PC-3 (cell line): ENCODE measurements at regions not wholly inside any gene's neighbourhood (a gene's known extent, or its start where the extent isn't known, plus 50 kb on each side); places are given as distances from the start of the nearest gene placed in this dataset.

Experiments
- ATAC-seq: fragments of 200-7000 bp; cut with Tn5 transposase; 2 replicates; pipeline ENCODE4 v1.9.1; 2020; ENCODE audit warnings: mild to moderate bottlenecking, moderate library complexity
- BruUV-seq: library from RNA; stranded (reverse); fragments of 400-500 nt; replicated peaks from 2 replicates; lab custom pipeline; 2021; lab: Mats Ljungman, UMichigan
- CTCF ChIA-PET: fragments of 300-600 bp; sonication (Branson Sonifier 250); formaldehyde crosslinking; loops from one replicate; lab custom pipeline; 2022; ENCODE audit warnings: antibody characterized with exemption; lab: Charles Lee
- POLR2A ChIA-PET: fragments of 300-600 bp; sonication (Branson Sonifier 250); formaldehyde crosslinking; loops from one replicate; lab custom pipeline; 2022; ENCODE audit warnings: antibody characterized with exemption; ENCODE audit not compliant: unreplicated experiment; lab: Charles Lee
- DNase-seq: peaks from one replicate; pipeline ENCODE4 v3.0.0-alpha.2; 2015
- H2AFZ ChIP-seq: fragments of 300-600 bp; sonication (generic); 2 replicates; pipeline ENCODE4 v1.6.0; 2016; ENCODE audit warnings: antibody characterized with exemption, low read length
- H3F3A ChIP-seq: fragments of 300-600 bp; sonication (generic); one replicate; pipeline ENCODE4 v1.6.0; 2017; ENCODE audit warnings: antibody characterized with exemption, low read length, control low read depth, mild to moderate bottlenecking; ENCODE audit not compliant: unreplicated experiment
- H3K27ac ChIP-seq: fragments of 300-600 bp; sonication (generic); 2 replicates; pipeline ENCODE4 v1.5.1; 2016; ENCODE audit warnings: mild to moderate bottlenecking, low read length
- H3K27me3 ChIP-seq: fragments of 300-600 bp; sonication (generic); 2 replicates; pipeline ENCODE4 v1.6.1; 2016; ENCODE audit warnings: low read length, mixed read lengths
- H3K36me3 ChIP-seq: fragments of 300-600 bp; sonication (generic); 2 replicates; pipeline ENCODE4 v1.6.1; 2016; ENCODE audit warnings: low read depth, mixed run types, low read length, mixed read lengths
- H3K4me1 ChIP-seq: fragments of 300-600 bp; sonication (generic); 2 replicates; pipeline ENCODE4 v1.5.1; 2016; ENCODE audit warnings: low read length; ENCODE audit not compliant: insufficient read depth
- H3K4me2 ChIP-seq: fragments of 300-600 bp; sonication (generic); 2 replicates; pipeline ENCODE4 v1.6.0; 2016; ENCODE audit warnings: low read length
- H3K4me3 ChIP-seq: fragments of 300-600 bp; sonication (generic); 2 replicates; pipeline ENCODE4 v1.5.1; 2016; ENCODE audit warnings: mild to moderate bottlenecking, low read length, mixed read lengths
- H3K79me2 ChIP-seq: fragments of 300-600 bp; sonication (generic); 2 replicates; pipeline ENCODE4 v1.6.1; 2017; ENCODE audit warnings: low read length, mixed read lengths
- H3K9ac ChIP-seq: fragments of 300-600 bp; sonication (generic); 2 replicates; pipeline ENCODE4 v1.6.0; 2016; ENCODE audit warnings: mild to moderate bottlenecking, low read length
- H3K9me2 ChIP-seq: fragments of 300-600 bp; sonication (generic); replicated peaks from 2 replicates; pipeline ENCODE4 v1.6.1; 2016; ENCODE audit warnings: mixed run types, low read length, mixed read lengths
- H3K9me3 ChIP-seq: fragments of 300-600 bp; sonication (generic); 2 replicates; pipeline ENCODE4 v1.6.1; 2016; ENCODE audit warnings: low read length, mixed read lengths
- H4K20me1 ChIP-seq: fragments of 300-600 bp; sonication (generic); 2 replicates; pipeline ENCODE4 v1.6.1; 2016; ENCODE audit warnings: low read length, mixed read lengths
- CTCF ChIP-seq: fragments of 300-600 bp; sonication (generic); conservative IDR thresholded peaks from 2 replicates; pipeline ENCODE4 v1.5.1; 2017; ENCODE audit warnings: antibody characterized with exemption, low read depth, mild to moderate bottlenecking, low read length
- EZH2 ChIP-seq: fragments of 300-600 bp; sonication (generic); IDR thresholded peaks from one replicate; pipeline ENCODE4 v1.6.1; 2017; ENCODE audit warnings: antibody characterized with exemption, mild to moderate bottlenecking, low read length; ENCODE audit not compliant: unreplicated experiment
- EZH2phosphoT487 ChIP-seq: fragments of 300-600 bp; sonication (generic); IDR thresholded peaks from 2 replicates; pipeline ENCODE4 v1.6.1; 2018; ENCODE audit warnings: mild to moderate bottlenecking, antibody characterized with exemption, low read length, borderline replicate concordance
- intact Hi-C: fragments of 100-400 bp; cut with micrococcal nuclease; formaldehyde crosslinking; loops from 2 replicates; pipeline ENCODE4 v1.9.0; 2023

- ATAC-seq, result no peak
- ChIA-PET POLR2A (no interaction called here), CTCF (no interaction called here)
These were observed 659.3 kb upstream of the ARRDC4 start for GRCh38 chr15:97301166-97301565.

DNA sequence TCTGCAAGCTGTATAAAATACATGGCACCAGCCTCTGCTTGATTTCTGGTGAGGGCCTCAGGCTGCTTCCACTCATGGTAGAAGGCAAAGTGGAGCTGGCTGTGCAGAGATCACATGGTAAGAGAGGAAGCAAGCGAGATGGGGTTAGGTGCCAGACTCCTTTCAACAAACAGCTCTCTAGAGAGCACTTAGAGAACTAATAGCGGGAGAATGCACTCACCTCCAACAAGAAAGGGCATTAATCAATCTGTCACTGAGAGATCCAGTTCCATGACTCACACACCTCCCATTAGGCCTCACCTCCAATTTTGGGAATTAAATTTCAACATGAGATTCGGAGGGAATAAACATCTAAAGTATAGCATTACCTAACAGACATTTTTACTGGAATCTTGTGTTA is 644.1 kb upstream of the ARRDC4 start:
- no TSS peak for BruUV-seq

More at GRCh38 chr15:97301166-97301565, 659.3 kb upstream of the ARRDC4 start:
- H3K79me2 ChIP-seq, result no peaks in the 10 kb centered on the region
- no peaks in the 10 kb centered on the region for H3K9me3 ChIP-seq
- H3K9me2 ChIP-seq, result no peaks in the 10 kb centered on the region
- no TSS peak for BruUV-seq
- no peak for TF ChIP-seq EZH2phosphoT487
- no peak for TF ChIP-seq CTCF
- no peak overlapping the region for H3K27ac ChIP-seq
- H3F3A ChIP-seq, result no peaks in the 10 kb centered on the region
- H3K9ac ChIP-seq, result no peak overlapping the region
- no peak overlapping the region for H2AFZ ChIP-seq
- H4K20me1 ChIP-seq, result no peaks in the 10 kb centered on the region
- intact Hi-C loops, result no loop called here
- no peaks in the 10 kb centered on the region for H3K36me3 ChIP-seq
- H3K27me3 ChIP-seq, result no peaks in the 10 kb centered on the region
- H3K4me3 ChIP-seq, result no peak overlapping the region
- H3K4me2 ChIP-seq, result no peak overlapping the region
- DNase-seq, result no peak
- no peaks in the 10 kb centered on the region for H3K4me1 ChIP-seq

GRCh38 chr15:97317163-97317562 is 643.3 kb upstream of the ARRDC4 start:
- no peaks in the 10 kb centered on the region for H3K9me3 ChIP-seq
- TF ChIP-seq EZH2phosphoT487 (no peak), CTCF (no peak), EZH2 (no peak)
- intact Hi-C loops, result no loop called here
- H3F3A ChIP-seq, result no peaks in the 10 kb centered on the region
- H2AFZ ChIP-seq, result no peak overlapping the region
- H3K9ac ChIP-seq, result no peak overlapping the region
- no peak overlapping the region for H3K4me2 ChIP-seq
- no TSS peak for BruUV-seq
- no peaks in the 10 kb centered on the region for H4K20me1 ChIP-seq
- CTCF ChIA-PET, result no interaction called here
- no peaks in the 10 kb centered on the region for H3K36me3 ChIP-seq
- POLR2A ChIA-PET, result no interaction called here
- no peak overlapping the region for H3K4me3 ChIP-seq
- H3K27me3 ChIP-seq, result no peaks in the 10 kb centered on the region
- H3K9me2 ChIP-seq, result no peaks in the 10 kb centered on the region
- H3K79me2 ChIP-seq, result no peaks in the 10 kb centered on the region
- H3K4me1 ChIP-seq, result no peaks in the 10 kb centered on the region
- no peak for DNase-seq
- no peak for ATAC-seq
- H3K27ac ChIP-seq, result no peak overlapping the region

More for the DNA sequence above, 644.1 kb upstream of the ARRDC4 start:
- Histone ChIP-seq H3K9me3 (no peaks in the 10 kb centered on the region), H3K36me3 (no peaks in the 10 kb centered on the region), H2AFZ (no peak overlapping the region), H3K79me2 (no peaks in the 10 kb centered on the region), H3K27me3 (no peaks in the 10 kb centered on the region), H3K9ac (no peak overlapping the region), H3F3A (no peaks in the 10 kb centered on the region), H3K9me2 (no peaks in the 10 kb centered on the region), H4K20me1 (no peaks in the 10 kb centered on the region), H3K4me3 (no peak overlapping the region), H3K4me1 (no peaks in the 10 kb centered on the region), H3K4me2 (no peak overlapping the region), H3K27ac (no peak overlapping the region)
- CTCF ChIA-PET, result no interaction called here
- POLR2A ChIA-PET, result no interaction called here
- DNase-seq (no peak), ATAC-seq (no peak)
- intact Hi-C loops, result no loop called here
- no peak for TF ChIP-seq CTCF
- no peak for TF ChIP-seq EZH2phosphoT487
- no peak for TF ChIP-seq EZH2
